ENCODE measurements at regions not wholly inside any gene's neighbourhood (a gene's known extent, or its start where the extent isn't known, plus 50 kb on each side); places are given as distances from the start of the nearest gene placed in this dataset.

- ATAC-seq (no peak), DNase-seq (no peak)
- Histone ChIP-seq H3K9me3 (no peaks in the 10 kb centered on the region), H3K4me3 (no peak overlapping the region), H3K4me1 (peaks cover 0 to 7% (median 0%) of the 10 kb centered on the region in 9 donors), H3K36me3 (no peaks in the 10 kb centered on the region), H3K27me3 (peaks cover 0 to 25% (median 3%) of the 10 kb centered on the region in 7 donors), H3K27ac (no peak overlapping the region)
- 64 to 72% methylated on average over 4 of the region's 4 CpGs for WGBS, 2 donors
- intact Hi-C loops (cut with DNase I): no loop called here
- no peak for TF ChIP-seq CTCF (IDR thresholded peaks at IDR 0.05)
These were observed 75.1 kb downstream of the CTSL start for GRCh38 chr9:87801013-87801412.

- H3K4me3 ChIP-seq: no peak overlapping the region
- no peaks in the 10 kb centered on the region for H3K36me3 ChIP-seq
- no peak for DNase-seq
- no peak overlapping the region for H3K27ac ChIP-seq
- no peak for ATAC-seq
- H3K4me1 ChIP-seq: no peaks in the 10 kb centered on the region
- peaks cover 0 to 4% (median 0%) of the 10 kb centered on the region in 11 donors for H3K9me3 ChIP-seq
- H3K27me3 ChIP-seq: peaks cover 0 to 32% (median 11%) of the 10 kb centered on the region in 7 donors
- WGBS, 2 donors: 93 to 95% methylated on average over 15 of the region's 15 CpGs
- intact Hi-C loops (cut with DNase I): no loop called here
- no peak for TF ChIP-seq CTCF (IDR thresholded peaks at IDR 0.05)
These were observed 77.2 kb downstream of the CTSL start for GRCh38 chr9:87803166-87803565.

DNA sequence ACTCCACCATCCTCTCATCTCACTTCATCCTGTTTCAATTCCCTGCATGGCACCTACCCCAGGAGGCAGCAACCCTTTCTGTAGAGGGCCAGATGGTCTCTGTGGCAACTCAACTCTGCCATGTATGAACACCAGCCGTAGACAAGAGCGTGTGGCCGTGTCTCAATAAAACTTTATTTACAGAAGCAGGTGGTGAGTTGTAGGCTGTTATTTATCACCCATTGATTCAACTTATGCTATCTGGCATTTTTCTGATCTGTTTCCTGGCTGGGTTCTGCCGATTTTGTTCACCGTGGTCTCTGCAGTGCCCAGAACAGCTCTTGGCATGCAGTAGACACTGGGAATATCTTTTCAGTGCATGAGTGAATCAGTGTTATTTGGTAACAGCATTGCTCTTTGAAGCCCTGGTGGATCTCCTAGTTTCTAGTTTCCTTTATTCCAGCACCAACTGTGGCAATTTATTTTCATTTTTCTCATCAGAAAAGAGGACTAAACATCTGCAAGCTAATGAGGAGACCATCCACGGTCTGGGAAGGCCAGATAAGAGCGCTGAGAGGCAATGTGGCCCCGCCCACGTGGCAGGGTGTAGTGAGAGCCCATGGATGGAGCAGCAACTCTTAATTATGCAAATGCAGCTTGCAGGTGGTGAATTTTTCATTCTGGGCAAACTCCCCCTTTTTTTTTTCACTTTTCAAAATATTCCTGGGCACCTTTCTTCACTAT is 77.9 kb downstream of the CTSL start:
- H3K36me3 ChIP-seq: no peaks in the 10 kb centered on the region
- H3K4me3 ChIP-seq: no peak overlapping the region
- no peak overlapping the region for H3K27ac ChIP-seq
- H3K9me3 ChIP-seq: peaks cover 0 to 8% (median 0%) of the 10 kb centered on the region in 11 donors
- intact Hi-C loops (cut with DNase I): no loop called here
- peaks cover 0 to 32% (median 11%) of the 10 kb centered on the region in 7 donors for H3K27me3 ChIP-seq
- no peak for ATAC-seq
- no peaks in the 10 kb centered on the region for H3K4me1 ChIP-seq
- 68 to 74% methylated on average over 9 of the region's 9 CpGs for WGBS, 2 donors
- TF ChIP-seq CTCF (IDR thresholded peaks at IDR 0.05): no peak
- no peak for DNase-seq

DNA sequence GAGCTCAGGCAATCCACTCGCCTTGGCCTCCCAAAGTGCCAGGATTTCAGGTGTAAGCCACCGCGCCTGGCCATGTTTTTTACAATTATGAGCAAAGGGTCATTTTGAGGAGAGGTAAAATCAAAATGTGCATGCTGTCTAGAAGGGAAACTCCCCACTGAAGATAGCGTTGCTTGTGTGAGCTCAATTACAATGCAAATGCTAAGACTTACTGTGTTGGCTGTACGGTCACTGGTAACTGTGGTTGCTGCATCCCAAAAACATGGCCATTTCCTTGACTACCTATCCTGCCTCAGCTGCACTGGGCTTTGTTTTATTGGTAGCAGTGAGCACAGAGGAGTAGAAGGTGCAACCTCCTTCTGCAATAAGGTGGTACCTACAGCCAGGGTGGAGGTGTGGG is 77.4 kb upstream of the SPATA31E1 start:
- peaks cover 0 to 31% (median 13%) of the 10 kb centered on the region in 7 donors for H3K27me3 ChIP-seq

More for the DNA sequence above, 77.4 kb upstream of the SPATA31E1 start:
- no peaks in the 10 kb centered on the region for H3K4me1 ChIP-seq
- H3K4me3 ChIP-seq: no peak overlapping the region
- no peak for DNase-seq
- WGBS, 2 donors: 92% methylated on average over 5 of the region's 5 CpGs
- ATAC-seq: no peak
- intact Hi-C loops (cut with DNase I): no loop called here
- TF ChIP-seq CTCF (IDR thresholded peaks at IDR 0.05): no peak
- no peak overlapping the region for H3K27ac ChIP-seq
- H3K36me3 ChIP-seq: no peaks in the 10 kb centered on the region
- peaks cover 0 to 15% (median 0%) of the 10 kb centered on the region in 11 donors for H3K9me3 ChIP-seq

Measured in heart right ventricle (tissue), 16 donors.